ENCODE measurements at regions not wholly inside any gene's neighbourhood (a gene's known extent, or its start where the extent isn't known, plus 50 kb on each side); places are given as distances from the start of the nearest gene placed in this dataset.

- H3K9me3 ChIP-seq (ENCODE audit: control insufficient read depth in 5 of 5, low read length in 5 of 5), result peaks cover 0 to 7% (median 2%) of the 10 kb centered on the region in 5 donors
- no peak overlapping the region for H3K9ac ChIP-seq (ENCODE audit: low read length in 5 of 5)
- no peak overlapping the region for H3K27ac ChIP-seq (ENCODE audit: low read depth, low read length)
- H3K4me3 ChIP-seq (ENCODE audit: low read depth in 1 of 5, low read length in 5 of 5), result no peak overlapping the region
- no peaks in the 10 kb centered on the region for H3K27me3 ChIP-seq (ENCODE audit: control insufficient read depth in 5 of 5, insufficient read depth in 4 of 5, low read length in 5 of 5)
- H3K4me1 ChIP-seq (ENCODE audit: control insufficient read depth in 5 of 5, insufficient read depth in 5 of 5, low read length in 5 of 5), result no peaks in the 10 kb centered on the region
- H3K36me3 ChIP-seq (ENCODE audit: control insufficient read depth in 5 of 5, insufficient read depth in 5 of 5, low read length in 5 of 5), result no peaks in the 10 kb centered on the region
These were observed 921.4 kb downstream of the TRIB2 start for GRCh38 chr2:13638181-13638580.

DNA sequence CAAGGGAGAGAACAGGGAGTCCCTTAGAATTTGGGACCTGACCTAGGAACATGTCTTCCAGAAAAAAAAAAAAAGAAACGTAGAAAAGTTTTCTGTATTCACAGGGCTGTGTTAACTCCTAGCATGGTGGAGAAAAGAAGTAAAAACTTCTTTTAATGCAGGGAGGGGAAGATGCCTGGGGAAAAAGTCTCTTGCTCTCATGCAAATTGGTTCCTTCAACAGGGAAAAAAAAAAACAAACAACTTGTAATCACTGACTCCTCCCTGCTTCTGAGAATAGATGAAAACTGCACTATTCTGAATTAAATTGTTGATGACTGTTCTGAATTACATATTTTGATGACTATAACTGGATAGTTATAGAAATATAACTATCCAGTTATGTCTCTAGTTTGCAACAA lies 933.2 kb downstream of the TRIB2 start:
- H3K27me3 ChIP-seq (ENCODE audit: control insufficient read depth in 5 of 5, insufficient read depth in 4 of 5, low read length in 5 of 5), result no peaks in the 10 kb centered on the region
- H3K4me1 ChIP-seq (ENCODE audit: control insufficient read depth in 5 of 5, insufficient read depth in 5 of 5, low read length in 5 of 5), result no peaks in the 10 kb centered on the region
- H3K9ac ChIP-seq (ENCODE audit: low read length in 5 of 5), result no peak overlapping the region
- H3K9me3 ChIP-seq (ENCODE audit: control insufficient read depth in 5 of 5, low read length in 5 of 5), result peaks cover 0 to 9% (median 3%) of the 10 kb centered on the region in 5 donors
- H3K27ac ChIP-seq (ENCODE audit: low read depth, low read length), result no peak overlapping the region
- no peaks in the 10 kb centered on the region for H3K36me3 ChIP-seq (ENCODE audit: control insufficient read depth in 5 of 5, insufficient read depth in 5 of 5, low read length in 5 of 5)
- H3K4me3 ChIP-seq (ENCODE audit: low read depth in 1 of 5, low read length in 5 of 5), result no peak overlapping the region

GRCh38 chr2:13650586-13651180 lies 933.9 kb downstream of the TRIB2 start:
- peaks cover 0 to 7% (median 3%) of the 10 kb centered on the region in 5 donors for H3K9me3 ChIP-seq (ENCODE audit: control insufficient read depth in 5 of 5, low read length in 5 of 5)
- no peaks in the 10 kb centered on the region for H3K27me3 ChIP-seq (ENCODE audit: control insufficient read depth in 5 of 5, insufficient read depth in 4 of 5, low read length in 5 of 5)
- H3K4me3 ChIP-seq (ENCODE audit: low read depth in 1 of 5, low read length in 5 of 5), result no peak overlapping the region
- H3K36me3 ChIP-seq (ENCODE audit: control insufficient read depth in 5 of 5, insufficient read depth in 5 of 5, low read length in 5 of 5), result no peaks in the 10 kb centered on the region
- H3K27ac ChIP-seq (ENCODE audit: low read depth, low read length), result no peak overlapping the region
- H3K4me1 ChIP-seq (ENCODE audit: control insufficient read depth in 5 of 5, insufficient read depth in 5 of 5, low read length in 5 of 5), result no peaks in the 10 kb centered on the region
- H3K9ac ChIP-seq (ENCODE audit: low read length in 5 of 5), result no peak overlapping the region

- Histone ChIP-seq H3K9ac (ENCODE audit: low read length in 5 of 5) (no peak overlapping the region), H3K36me3 (ENCODE audit: control insufficient read depth in 5 of 5, insufficient read depth in 5 of 5, low read length in 5 of 5) (no peaks in the 10 kb centered on the region), H3K4me1 (ENCODE audit: control insufficient read depth in 5 of 5, insufficient read depth in 5 of 5, low read length in 5 of 5) (no peaks in the 10 kb centered on the region), H3K27ac (ENCODE audit: low read depth, low read length) (no peak overlapping the region), H3K27me3 (ENCODE audit: control insufficient read depth in 5 of 5, insufficient read depth in 4 of 5, low read length in 5 of 5) (no peaks in the 10 kb centered on the region), H3K9me3 (ENCODE audit: control insufficient read depth in 5 of 5, low read length in 5 of 5) (peaks cover 0 to 7% (median 3%) of the 10 kb centered on the region in 5 donors), H3K4me3 (ENCODE audit: low read depth in 1 of 5, low read length in 5 of 5) (no peak overlapping the region)
These were observed 935.0 kb downstream of the TRIB2 start for GRCh38 chr2:13651684-13652131.

- H3K4me3 ChIP-seq (ENCODE audit: low read depth in 1 of 5, low read length in 5 of 5), result no peak overlapping the region
- no peak overlapping the region for H3K27ac ChIP-seq (ENCODE audit: low read depth, low read length)
- H3K9me3 ChIP-seq (ENCODE audit: control insufficient read depth in 5 of 5, low read length in 5 of 5), result peaks cover 0 to 7% (median 3%) of the 10 kb centered on the region in 5 donors
- no peak overlapping the region for H3K9ac ChIP-seq (ENCODE audit: low read length in 5 of 5)
- no peaks in the 10 kb centered on the region for H3K36me3 ChIP-seq (ENCODE audit: control insufficient read depth in 5 of 5, insufficient read depth in 5 of 5, low read length in 5 of 5)
- H3K4me1 ChIP-seq (ENCODE audit: control insufficient read depth in 5 of 5, insufficient read depth in 5 of 5, low read length in 5 of 5), result no peaks in the 10 kb centered on the region
- no peaks in the 10 kb centered on the region for H3K27me3 ChIP-seq (ENCODE audit: control insufficient read depth in 5 of 5, insufficient read depth in 4 of 5, low read length in 5 of 5)
These were observed 936.0 kb downstream of the TRIB2 start for GRCh38 chr2:13652531-13653313.

DNA sequence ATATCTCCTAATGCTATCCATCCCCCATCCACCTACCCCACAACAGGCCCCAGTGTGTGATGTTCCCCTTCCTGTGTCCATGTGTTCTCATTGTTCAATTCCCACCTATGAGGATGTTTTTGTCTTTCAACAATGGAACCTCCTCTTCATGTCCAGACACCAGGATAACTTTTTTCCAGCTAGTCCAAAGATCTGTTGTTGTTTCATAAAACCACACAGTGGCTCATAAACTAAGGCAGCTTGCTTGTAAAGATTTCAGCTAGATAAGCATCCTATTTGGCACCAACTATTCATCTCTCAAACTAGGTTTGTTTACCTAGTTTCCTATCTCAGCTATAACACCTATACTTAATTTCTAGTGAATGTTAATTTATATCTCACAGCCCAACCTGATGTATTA lies 937.7 kb downstream of the TRIB2 start:
- Histone ChIP-seq H3K27me3 (ENCODE audit: control insufficient read depth in 5 of 5, insufficient read depth in 4 of 5, low read length in 5 of 5) (no peaks in the 10 kb centered on the region), H3K36me3 (ENCODE audit: control insufficient read depth in 5 of 5, insufficient read depth in 5 of 5, low read length in 5 of 5) (no peaks in the 10 kb centered on the region), H3K4me1 (ENCODE audit: control insufficient read depth in 5 of 5, insufficient read depth in 5 of 5, low read length in 5 of 5) (no peaks in the 10 kb centered on the region), H3K27ac (ENCODE audit: low read depth, low read length) (no peak overlapping the region), H3K9ac (ENCODE audit: low read length in 5 of 5) (no peak overlapping the region), H3K4me3 (ENCODE audit: low read depth in 1 of 5, low read length in 5 of 5) (no peak overlapping the region), H3K9me3 (ENCODE audit: control insufficient read depth in 5 of 5, low read length in 5 of 5) (peaks cover 0 to 4% (median 3%) of the 10 kb centered on the region in 5 donors)

DNA sequence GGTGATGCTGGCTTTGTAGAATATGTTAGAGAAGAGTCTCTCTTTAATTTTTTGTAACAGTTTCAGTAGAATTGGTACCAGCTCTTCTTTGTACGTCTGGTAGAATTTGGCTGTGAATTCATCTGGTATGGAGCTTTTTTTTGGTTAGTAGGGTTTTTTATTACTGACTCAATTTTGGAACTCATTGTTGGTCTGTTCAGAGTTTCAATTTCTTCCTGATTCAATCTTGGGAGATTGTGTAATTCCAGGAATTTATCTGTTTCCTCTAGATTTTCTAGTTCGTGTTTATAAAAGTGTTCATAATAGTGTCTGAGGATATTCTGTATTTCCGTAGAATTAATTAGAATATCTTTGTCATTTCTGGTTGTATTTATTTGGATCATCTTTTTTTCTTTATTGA lies 943.5 kb downstream of the TRIB2 start:
- Histone ChIP-seq H3K27ac (ENCODE audit: low read depth, low read length) (no peak overlapping the region), H3K27me3 (ENCODE audit: control insufficient read depth in 5 of 5, insufficient read depth in 4 of 5, low read length in 5 of 5) (no peaks in the 10 kb centered on the region), H3K4me1 (ENCODE audit: control insufficient read depth in 5 of 5, insufficient read depth in 5 of 5, low read length in 5 of 5) (no peaks in the 10 kb centered on the region), H3K4me3 (ENCODE audit: low read depth in 1 of 5, low read length in 5 of 5) (no peak overlapping the region), H3K36me3 (ENCODE audit: control insufficient read depth in 5 of 5, insufficient read depth in 5 of 5, low read length in 5 of 5) (no peaks in the 10 kb centered on the region), H3K9me3 (ENCODE audit: control insufficient read depth in 5 of 5, low read length in 5 of 5) (no peaks in the 10 kb centered on the region), H3K9ac (ENCODE audit: low read length in 5 of 5) (no peak overlapping the region)

GRCh38 chr2:13662055-13662454 lies 945.3 kb downstream of the TRIB2 start:
- no peak overlapping the region for H3K9ac ChIP-seq (ENCODE audit: low read length in 5 of 5)

GRCh38 chr2:13666582-13667414 lies 950.1 kb downstream of the TRIB2 start:
- Histone ChIP-seq H3K27ac (ENCODE audit: low read depth, low read length) (no peak overlapping the region), H3K36me3 (ENCODE audit: control insufficient read depth in 5 of 5, insufficient read depth in 5 of 5, low read length in 5 of 5) (no peaks in the 10 kb centered on the region), H3K4me1 (ENCODE audit: control insufficient read depth in 5 of 5, insufficient read depth in 5 of 5, low read length in 5 of 5) (no peaks in the 10 kb centered on the region), H3K4me3 (ENCODE audit: low read depth in 1 of 5, low read length in 5 of 5) (no peak overlapping the region), H3K9ac (ENCODE audit: low read length in 5 of 5) (no peak overlapping the region), H3K9me3 (ENCODE audit: control insufficient read depth in 5 of 5, low read length in 5 of 5) (peaks cover 0 to 2% (median 0%) of the 10 kb centered on the region in 5 donors), H3K27me3 (ENCODE audit: control insufficient read depth in 5 of 5, insufficient read depth in 4 of 5, low read length in 5 of 5) (no peaks in the 10 kb centered on the region)

More at GRCh38 chr2:13662055-13662454, 945.3 kb downstream of the TRIB2 start:
- no peaks in the 10 kb centered on the region for H3K36me3 ChIP-seq (ENCODE audit: control insufficient read depth in 5 of 5, insufficient read depth in 5 of 5, low read length in 5 of 5)
- no peak overlapping the region for H3K27ac ChIP-seq (ENCODE audit: low read depth, low read length)
- no peaks in the 10 kb centered on the region for H3K4me1 ChIP-seq (ENCODE audit: control insufficient read depth in 5 of 5, insufficient read depth in 5 of 5, low read length in 5 of 5)
- no peaks in the 10 kb centered on the region for H3K27me3 ChIP-seq (ENCODE audit: control insufficient read depth in 5 of 5, insufficient read depth in 4 of 5, low read length in 5 of 5)
- no peak overlapping the region for H3K4me3 ChIP-seq (ENCODE audit: low read depth in 1 of 5, low read length in 5 of 5)
- H3K9me3 ChIP-seq (ENCODE audit: control insufficient read depth in 5 of 5, low read length in 5 of 5), result no peaks in the 10 kb centered on the region

GRCh38 chr2:13667415-13667757 lies 950.6 kb downstream of the TRIB2 start:
- Histone ChIP-seq H3K9ac (ENCODE audit: low read length in 5 of 5) (no peak overlapping the region), H3K27ac (ENCODE audit: low read depth, low read length) (no peak overlapping the region), H3K9me3 (ENCODE audit: control insufficient read depth in 5 of 5, low read length in 5 of 5) (peaks cover 0 to 2% (median 0%) of the 10 kb centered on the region in 5 donors), H3K27me3 (ENCODE audit: control insufficient read depth in 5 of 5, insufficient read depth in 4 of 5, low read length in 5 of 5) (no peaks in the 10 kb centered on the region), H3K4me1 (ENCODE audit: control insufficient read depth in 5 of 5, insufficient read depth in 5 of 5, low read length in 5 of 5) (no peaks in the 10 kb centered on the region), H3K4me3 (ENCODE audit: low read depth in 1 of 5, low read length in 5 of 5) (no peak overlapping the region), H3K36me3 (ENCODE audit: control insufficient read depth in 5 of 5, insufficient read depth in 5 of 5, low read length in 5 of 5) (no peaks in the 10 kb centered on the region)
